GM12878 (cell line): ENCODE measurements at regions not wholly inside any gene's neighbourhood (a gene's known extent, or its start where the extent isn't known, plus 50 kb on each side); places are given as distances from the start of the nearest gene placed in this dataset.

Experiments used
- ATAC-seq: fragments of 200-7000 bp; cut with Tn5 transposase; 3 replicates; pipeline ENCODE4 v1.9.1; 2020; ENCODE audit warnings: mild to moderate bottlenecking, moderate library complexity
- BruUV-seq: library from RNA; stranded (reverse); fragments of 400-500 nt; replicated peaks from 2 replicates; lab custom pipeline; 2021; lab: Mats Ljungman, UMichigan
- CTCF ChIA-PET: fragments of 300-600 bp; sonication (Branson Sonifier 250); formaldehyde crosslinking; extraction: SDS; loops from one replicate; lab custom pipeline; 2021; ENCODE audit warnings: inconsistent platforms; lab: Yijun Ruan, JAX
- POLR2A ChIA-PET: fragments of 350-600 bp; formaldehyde crosslinking; extraction: SDS; loops from one replicate; lab custom pipeline; 2021; ENCODE audit warnings: inconsistent platforms; lab: Charles Lee
- RAD21 ChIA-PET: fragments of 300-600 bp; sonication (Branson Sonifier 250); formaldehyde crosslinking; loops from one replicate; lab custom pipeline; 2023; ENCODE audit warnings: antibody characterized with exemption; ENCODE audit not compliant: unreplicated experiment; lab: Charles Lee
- SMC1A ChIA-PET: fragments of 300-600 bp; sonication (Branson Sonifier 250); formaldehyde crosslinking; loops from one replicate; lab custom pipeline; 2023; ENCODE audit not compliant: unreplicated experiment, uncharacterized antibody; lab: Charles Lee
- DNase-seq: peaks from one replicate; pipeline ENCODE4 v3.0.0-alpha.2; 2011; ENCODE audit warnings: low read depth, low spot score
- FAIRE-seq: peaks from 3 replicates; lab custom pipeline; 2011; peaks lifted over from hg19 to GRCh38; lab: Jason Lieb, UNC
- H2AFZ ChIP-seq: 2 replicates; pipeline ENCODE4 v1.6.0; 2011; ENCODE audit warnings: low read depth, low read length, control low read depth; ENCODE audit not compliant: control insufficient read depth
- H3K27ac ChIP-seq: 2 replicates; pipeline ENCODE4 v1.5.1; 2011; ENCODE audit warnings: control low read depth; ENCODE audit not compliant: control insufficient read depth, insufficient read depth
- H3K27me3 ChIP-seq, 2 experiments: replicated peaks in 1 of 2; 2 replicates each; pipeline versions ENCODE4 v1.6.0 to v1.6.1; 2011; ENCODE audit warnings: low read length in 1 of 2; ENCODE audit not compliant: control insufficient read depth in 2 of 2, insufficient read depth in 2 of 2
- H3K36me3 ChIP-seq, 2 experiments: 2 replicates each; pipeline ENCODE4 v1.5.1; 2011; ENCODE audit warnings: low read length in 1 of 2; ENCODE audit not compliant: control insufficient read depth in 2 of 2, insufficient read depth in 2 of 2
- H3K4me1 ChIP-seq: 2 replicates; pipeline ENCODE4 v1.6.1; 2011; ENCODE audit warnings: mild to moderate bottlenecking, low read length, moderate library complexity, mixed read lengths; ENCODE audit not compliant: control insufficient read depth, insufficient read depth
- H3K4me2 ChIP-seq: 2 replicates; pipeline ENCODE4 v1.6.0; 2011; ENCODE audit warnings: control low read depth; ENCODE audit not compliant: control insufficient read depth, insufficient read depth
- H3K4me3 ChIP-seq: fragments of 200-600 bp; sonication (generic); 2 replicates; pipeline ENCODE4 v1.5.1; 2016
- H3K79me2 ChIP-seq: 2 replicates; pipeline ENCODE4 v1.6.0; 2011; ENCODE audit warnings: low read length; ENCODE audit not compliant: control insufficient read depth, insufficient read depth
- H3K9ac ChIP-seq: 2 replicates; pipeline ENCODE4 v1.8.0; 2011; ENCODE audit warnings: low read length, control low read depth, mixed read lengths; ENCODE audit not compliant: control insufficient read depth, insufficient read depth
- H3K9me3 ChIP-seq: replicated peaks from 3 replicates; pipeline ENCODE4 v1.5.1; 2011; ENCODE audit warnings: mild to moderate bottlenecking, low read length; ENCODE audit not compliant: control insufficient read depth, insufficient read depth
- H4K20me1 ChIP-seq: 2 replicates; pipeline ENCODE4 v1.6.0; 2011; ENCODE audit not compliant: control insufficient read depth, insufficient read depth
- E2F8 ChIP-seq: fragments of 450-650 bp; IDR thresholded peaks from 2 replicates; pipeline ENCODE4 v1.6.1; 2018; ENCODE audit warnings: mild to moderate bottlenecking, low read depth, moderate library complexity; ENCODE audit not compliant: partially characterized antibody
- GATAD2B ChIP-seq: fragments of 450-650 bp; conservative IDR thresholded peaks from 2 replicates; pipeline ENCODE4 v1.6.1; 2017; ENCODE audit warnings: low read depth, mild to moderate bottlenecking, moderate library complexity
- KDM1A ChIP-seq: fragments of 200-600 bp; sonication (generic); IDR thresholded peaks from 2 replicates; pipeline ENCODE4 v1.6.1; 2016; ENCODE audit warnings: borderline replicate concordance
- MYB ChIP-seq: fragments of 150-350 bp; IDR thresholded peaks from 2 replicates; pipeline ENCODE4 v1.6.1; 2014; ENCODE audit warnings: mild to moderate bottlenecking, low read depth, low read length, borderline replicate concordance
- NFIC ChIP-seq: IDR thresholded peaks from 2 replicates; pipeline ENCODE4 v1.6.1; 2012; ENCODE audit warnings: low read depth, mild to moderate bottlenecking, inconsistent platforms, low read length, moderate library complexity
- NFYA ChIP-seq: IDR thresholded peaks from 2 replicates; pipeline ENCODE4 v1.6.1; 2011; ENCODE audit warnings: low read depth, mild to moderate bottlenecking, low read length, improper control_type of control experiment, borderline replicate concordance
- NKRF ChIP-seq: fragments of 450-650 bp; conservative IDR thresholded peaks from 2 replicates; pipeline ENCODE4 v1.6.1; 2017; ENCODE audit warnings: mild to moderate bottlenecking, moderate library complexity
- RAD21 ChIP-seq: IDR thresholded peaks from 2 replicates; pipeline ENCODE4 v1.6.1; 2011; ENCODE audit warnings: mild to moderate bottlenecking, low read depth, low read length, moderate library complexity; ENCODE audit not compliant: insufficient read depth
- RBBP5 ChIP-seq: fragments of 200-600 bp; sonication (generic); conservative IDR thresholded peaks from 2 replicates; pipeline ENCODE4 v1.6.1; 2016
- SMARCA5 ChIP-seq: fragments of 450-650 bp; IDR thresholded peaks from 2 replicates; pipeline ENCODE4 v1.6.1; 2017; ENCODE audit warnings: mild to moderate bottlenecking
- SP1 ChIP-seq: IDR thresholded peaks from one replicate; pipeline ENCODE4 v1.6.1; 2011; ENCODE audit warnings: low read depth, low read length
- SREBF2 ChIP-seq: IDR thresholded peaks from 2 replicates; pipeline ENCODE4 v1.6.1; 2012; ENCODE audit warnings: mild to moderate bottlenecking, low read length
- STAT1 ChIP-seq: fragments of 450-650 bp; conservative IDR thresholded peaks from 2 replicates; pipeline ENCODE4 v1.6.1; 2014; ENCODE audit warnings: antibody characterized with exemption, mild to moderate bottlenecking
- STAT3 ChIP-seq: IDR thresholded peaks from 2 replicates; pipeline ENCODE4 v1.6.1; 2011; ENCODE audit warnings: low read depth, low read length, improper control_type of control experiment
- TCF12 ChIP-seq: IDR thresholded peaks from 2 replicates; pipeline ENCODE4 v1.6.1; 2011; ENCODE audit warnings: low read depth, mild to moderate bottlenecking, low read length
- WRNIP1 ChIP-seq: IDR thresholded peaks from 2 replicates; pipeline ENCODE4 v1.6.1; 2011; ENCODE audit warnings: low read depth, low read length, improper control_type of control experiment, borderline replicate concordance
- WGBS: methylation state at CpG from one replicate; pipeline ENCODE4 v1.1.6; 2016; ENCODE audit warnings: low lambda C conversion rate; ENCODE audit not compliant: insufficient replicate concordance, insufficient coverage; ENCODE audit errors: missing lambda C conversion rate; 5-methylcytosine and 5-hydroxymethylcytosine counted together
- in situ Hi-C: fragments of 300-500 bp; cut with MboI; formaldehyde crosslinking; loops from 9 replicates; pipeline ENCODE4 v1.14.3; 2018; ENCODE audit warnings: mixed read lengths
- intact Hi-C: fragments of 100-400 bp; cut with micrococcal nuclease; formaldehyde crosslinking; loops from one replicate; pipeline ENCODE4 v1.14.2; 2022; ENCODE audit not compliant: unreplicated experiment

- Histone ChIP-seq H3K27ac (no peak overlapping the region), H3K9ac (no peak overlapping the region), H3K79me2 (no peaks in the 10 kb centered on the region), H3K27me3 (no peaks in the 10 kb centered on the region), H3K4me3 (no peak overlapping the region), H3K4me2 (no peak overlapping the region), H4K20me1 (no peaks in the 10 kb centered on the region), H2AFZ (no peak overlapping the region), H3K4me1 (no peaks in the 10 kb centered on the region), H3K36me3 (no peaks in the 10 kb centered on the region), H3K9me3 (no peaks in the 10 kb centered on the region)
- POLR2A ChIA-PET, result interaction anchor here (0.5 kb wide), 1 partner anchor 130 kb away, joined by 3 read pairs; no protein-coding TSS in a partner anchor
- RAD21 ChIA-PET, result no interaction called here
- TF ChIP-seq SMARCA5, result no peak
- TF ChIP-seq WRNIP1, result no peak
- TF ChIP-seq TCF12, result no peak
- TF ChIP-seq GATAD2B, result no peak
- TF ChIP-seq SREBF2, result no peak
- TF ChIP-seq STAT3, result no peak
- TF ChIP-seq RBBP5, result no peak
- no peak for TF ChIP-seq SP1
- TF ChIP-seq MYB, result no peak
- intact Hi-C loops, result no loop called here
- no peak for DNase-seq
- CTCF ChIA-PET, result interaction anchor here (1.4 kb wide), 1 partner anchor 8 kb away, joined by 10 read pairs; no protein-coding TSS in a partner anchor
- in situ Hi-C loops, result no loop called here
- 0% methylated on average over 1 of the region's 1 CpG for WGBS
- no peak for ATAC-seq
- BruUV-seq, result no TSS peak
- SMC1A ChIA-PET, result no interaction called here
- no peak for FAIRE-seq
These were observed 126.5 kb upstream of the WDFY3 start for GRCh38 chr4:85092943-85093342.

- BruUV-seq, result no TSS peak
- 24% methylated on average over 1 of the region's 1 CpG for WGBS
- no peak for FAIRE-seq
- no peaks in the 10 kb centered on the region for H4K20me1 ChIP-seq
- H3K36me3 ChIP-seq, result no peaks in the 10 kb centered on the region
- RAD21 ChIA-PET, result no interaction called here
- no peak overlapping the region for H3K9ac ChIP-seq
- H3K4me2 ChIP-seq, result no peak overlapping the region
- H3K27ac ChIP-seq, result no peak overlapping the region
- no peak for ATAC-seq
- CTCF ChIA-PET, result no interaction called here
- SMC1A ChIA-PET, result no interaction called here
- POLR2A ChIA-PET, result no interaction called here
- H3K4me3 ChIP-seq, result no peak overlapping the region
- H3K9me3 ChIP-seq, result no peaks in the 10 kb centered on the region
- no peak overlapping the region for H2AFZ ChIP-seq
- intact Hi-C loops (no loop called here), in situ Hi-C loops (no loop called here)
- no peaks in the 10 kb centered on the region for H3K79me2 ChIP-seq
- H3K4me1 ChIP-seq, result no peaks in the 10 kb centered on the region
- no peak for DNase-seq
- H3K27me3 ChIP-seq, result no peaks in the 10 kb centered on the region
- TF ChIP-seq NFYA, result no peak
- no peak for TF ChIP-seq NFIC
- TF ChIP-seq RAD21, result no peak
- no peak for TF ChIP-seq KDM1A
- TF ChIP-seq NKRF, result no peak
- no peak for TF ChIP-seq SP1
- no peak for TF ChIP-seq STAT1
- TF ChIP-seq E2F8, result no peak
These were observed 128.2 kb upstream of the WDFY3 start for GRCh38 chr4:85094735-85095134.
